SK-N-SH treated with all-trans-retinoic acid at 6 μM for 48 hours (cell line): ENCODE measurements at regions not wholly inside any gene's neighbourhood (a gene's known extent, or its start where the extent isn't known, plus 50 kb on each side); places are given as distances from the start of the nearest gene placed in this dataset.

Experiments used
- CREB5 ChIP-seq: fragments of 250-450 bp; sonication (Bioruptor Pico); IDR thresholded peaks from 2 replicates; pipeline ENCODE4 v1.5.1; 2020; ENCODE audit warnings: low read depth, mild to moderate bottlenecking, moderate library complexity
- CSDC2 ChIP-seq: fragments of 250-450 bp; sonication (Bioruptor Pico); IDR thresholded peaks from 2 replicates; pipeline ENCODE4 v1.5.0; 2020; ENCODE audit warnings: mild to moderate bottlenecking, moderate library complexity
- CSRNP3 ChIP-seq: fragments of 250-450 bp; sonication (Bioruptor Pico); IDR thresholded peaks from 2 replicates; pipeline ENCODE4 v1.5.1; 2021; ENCODE audit warnings: mild to moderate bottlenecking, moderate library complexity
- GLIS3 ChIP-seq: fragments of 250-450 bp; sonication (Bioruptor Pico); IDR thresholded peaks from 2 replicates; pipeline ENCODE4 v1.5.0; 2020; ENCODE audit warnings: mild to moderate bottlenecking, moderate library complexity
- ISL1 ChIP-seq: fragments of 250-450 bp; sonication (Bioruptor Pico); IDR thresholded peaks from 2 replicates; pipeline ENCODE4 v2.1.2; 2022; ENCODE audit warnings: mild to moderate bottlenecking, moderate library complexity
- PATZ1 ChIP-seq: fragments of 250-450 bp; sonication (Bioruptor Pico); IDR thresholded peaks from 2 replicates; pipeline ENCODE4 v1.8.0; 2020; ENCODE audit warnings: mild to moderate bottlenecking, moderate library complexity, borderline replicate concordance
- POU6F1 ChIP-seq: fragments of 250-450 bp; sonication (Bioruptor Pico); IDR thresholded peaks from 2 replicates; pipeline ENCODE4 v1.8.0; 2021; ENCODE audit warnings: low read depth, mild to moderate bottlenecking, moderate library complexity, borderline replicate concordance
- RARB ChIP-seq: fragments of 250-450 bp; sonication (Bioruptor Pico); IDR thresholded peaks from 2 replicates; pipeline ENCODE4 v1.8.0; 2021; ENCODE audit warnings: mild to moderate bottlenecking, moderate library complexity
- TSHZ2 ChIP-seq: fragments of 250-450 bp; sonication (Bioruptor Pico); IDR thresholded peaks from 2 replicates; pipeline ENCODE4 v1.5.0; 2020; ENCODE audit warnings: mild to moderate bottlenecking, moderate library complexity
- ZNF565 ChIP-seq: fragments of 450-650 bp; formaldehyde crosslinking; conservative IDR thresholded peaks from 2 replicates; pipeline ENCODE4 v1.5.0; 2020; ENCODE audit warnings: low read depth, mild to moderate bottlenecking, moderate library complexity
- ZNF70 ChIP-seq: fragments of 450-650 bp; formaldehyde crosslinking; IDR thresholded peaks from 2 replicates; pipeline ENCODE4 v1.5.0; 2020; ENCODE audit warnings: mild to moderate bottlenecking, moderate library complexity

GRCh38 chr17:79186406-79186805 lies 111.8 kb downstream of the ENGASE start:
- TF ChIP-seq CREB5 (CRISPR knock-in tag) = no peak
- no peak for TF ChIP-seq TSHZ2 (CRISPR knock-in tag)
- no peak for TF ChIP-seq ZNF70 (CRISPR knock-in tag)
- no peak for TF ChIP-seq CSRNP3
- TF ChIP-seq RARB (CRISPR knock-in tag) = no peak
- no peak for TF ChIP-seq ISL1 (CRISPR knock-in tag)
- TF ChIP-seq GLIS3 (CRISPR knock-in tag) = no peak
- TF ChIP-seq ZNF565 (CRISPR knock-in tag) = no peak
- no peak for TF ChIP-seq POU6F1 (CRISPR knock-in tag)
- TF ChIP-seq CSDC2 = no peak
- no peak for TF ChIP-seq PATZ1 (CRISPR knock-in tag)
